NCI-H526 (cell line): ENCODE measurements at regions not wholly inside any gene's neighbourhood (a gene's known extent, or its start where the extent isn't known, plus 50 kb on each side); places are given as distances from the start of the nearest gene placed in this dataset.

Experiments used
- DNase-seq, 2 experiments: peaks; one replicate each; lab custom pipeline; 2025; lab: John Stamatoyannopoulos, UW

- no peak for DNase-seq
Measured at GRCh38 chrX:17206584-17206983, 168.4 kb upstream of the NHS start.

- DNase-seq = no peak
Measured at GRCh38 chrX:17214962-17215361, 160.0 kb upstream of the NHS start.

- no peak for DNase-seq
Measured at GRCh38 chrX:17226736-17227135, 148.3 kb upstream of the NHS start.

GRCh38 chrX:17237146-17237545, 137.9 kb upstream of the NHS start:
- no peak for DNase-seq

- peak; percentile 67 to 81 for DNase-seq
Measured at GRCh38 chrX:17242470-17242869, 132.5 kb upstream of the NHS start.

- no peak for DNase-seq
Measured at GRCh38 chrX:17247144-17247543, 127.9 kb upstream of the NHS start.

GRCh38 chrX:17262123-17262522, 112.9 kb upstream of the NHS start:
- no peak for DNase-seq

- DNase-seq = no peak
Measured at GRCh38 chrX:17266136-17266535, 108.9 kb upstream of the NHS start.

GRCh38 chrX:17278961-17279360, 96.0 kb upstream of the NHS start:
- no peak for DNase-seq

GRCh38 chrX:17285983-17286382, 89.0 kb upstream of the NHS start:
- no peak for DNase-seq

- DNase-seq = no peak
Measured at GRCh38 chrX:17291171-17291900, 83.7 kb upstream of the NHS start.

GRCh38 chrX:17292111-17292527, 82.9 kb upstream of the NHS start:
- DNase-seq = no peak

GRCh38 chrX:17294561-17294960, 80.4 kb upstream of the NHS start:
- DNase-seq = no peak

- DNase-seq = no peak
Measured at GRCh38 chrX:17295791-17296190, 79.2 kb upstream of the NHS start.

GRCh38 chrX:17298564-17298963, 76.4 kb upstream of the NHS start:
- DNase-seq = no peak

- no peak for DNase-seq
Measured at GRCh38 chrX:17299206-17299605, 75.8 kb upstream of the NHS start.

- DNase-seq = peak in 1 of 2 experiments; percentile 1
Measured at GRCh38 chrX:17323397-17323796, 51.6 kb upstream of the NHS start.
